NT2/D1 (cell line): ENCODE measurements at regions not wholly inside any gene's neighbourhood (a gene's known extent, or its start where the extent isn't known, plus 50 kb on each side); places are given as distances from the start of the nearest gene placed in this dataset.

Experiments used
- SUZ12 ChIP-seq: IDR thresholded peaks from 2 replicates; pipeline ENCODE4 v1.6.1; 2011; ENCODE audit not compliant: insufficient read length, insufficient read depth; ENCODE audit errors: extremely low read depth
- YY1 ChIP-seq: IDR thresholded peaks from 2 replicates; pipeline ENCODE4 v1.6.1; 2011; ENCODE audit not compliant: insufficient read length, insufficient read depth

GRCh38 chr7:41817386-41817785 lies 114.5 kb upstream of the INHBA start:
- TF ChIP-seq YY1 = no peak
- TF ChIP-seq SUZ12 = no peak
